ENCODE measurements at regions not wholly inside any gene's neighbourhood (a gene's known extent, or its start where the extent isn't known, plus 50 kb on each side); places are given as distances from the start of the nearest gene placed in this dataset.

DNA sequence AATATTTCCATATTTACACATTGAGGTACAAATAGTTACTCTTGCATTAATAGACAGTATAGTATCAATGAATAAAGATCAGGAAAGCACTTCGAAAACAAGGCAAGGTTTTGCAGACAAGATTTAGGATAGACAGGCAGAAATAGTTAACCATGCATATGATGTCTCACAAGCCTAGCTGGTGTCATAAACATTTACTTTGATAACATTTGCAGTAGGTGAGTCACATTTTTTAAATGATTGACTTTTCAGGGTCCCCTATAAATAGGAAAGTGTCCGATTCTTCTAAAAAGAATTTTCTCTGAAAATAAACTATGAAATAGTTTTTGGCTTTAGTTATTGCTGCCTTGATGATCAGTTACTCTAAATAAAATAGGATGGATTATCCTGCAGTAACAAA lies 162.1 kb downstream of the SNX18 start:
- TF ChIP-seq, protein P1, sequence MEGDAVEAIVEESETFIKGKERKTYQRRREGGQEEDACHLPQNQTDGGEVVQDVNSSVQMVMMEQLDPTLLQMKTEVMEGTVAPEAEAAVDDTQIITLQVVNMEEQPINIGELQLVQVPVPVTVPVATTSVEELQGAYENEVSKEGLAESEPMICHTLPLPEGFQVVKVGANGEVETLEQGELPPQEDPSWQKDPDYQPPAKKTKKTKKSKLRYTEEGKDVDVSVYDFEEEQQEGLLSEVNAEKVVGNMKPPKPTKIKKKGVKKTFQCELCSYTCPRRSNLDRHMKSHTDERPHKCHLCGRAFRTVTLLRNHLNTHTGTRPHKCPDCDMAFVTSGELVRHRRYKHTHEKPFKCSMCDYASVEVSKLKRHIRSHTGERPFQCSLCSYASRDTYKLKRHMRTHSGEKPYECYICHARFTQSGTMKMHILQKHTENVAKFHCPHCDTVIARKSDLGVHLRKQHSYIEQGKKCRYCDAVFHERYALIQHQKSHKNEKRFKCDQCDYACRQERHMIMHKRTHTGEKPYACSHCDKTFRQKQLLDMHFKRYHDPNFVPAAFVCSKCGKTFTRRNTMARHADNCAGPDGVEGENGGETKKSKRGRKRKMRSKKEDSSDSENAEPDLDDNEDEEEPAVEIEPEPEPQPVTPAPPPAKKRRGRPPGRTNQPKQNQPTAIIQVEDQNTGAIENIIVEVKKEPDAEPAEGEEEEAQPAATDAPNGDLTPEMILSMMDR (IDR thresholded peaks at IDR 0.05; ENCODE audit: low read length), result no peak
- TF ChIP-seq EZH2 (optimal IDR thresholded peaks at IDR 0.05; ENCODE audit: low read depth, low read length) (no peak), EZH2phosphoT487 (IDR thresholded peaks at IDR 0.05; ENCODE audit: low read length) (no peak)
